ENCODE measurements at regions not wholly inside any gene's neighbourhood (a gene's known extent, or its start where the extent isn't known, plus 50 kb on each side); places are given as distances from the start of the nearest gene placed in this dataset.
A peak's percentile ranks its signal among the peaks of the same experiment; 100 is the strongest.
"Not testable (repeated sequence)": the region's sequence is repeated elsewhere in the genome, so short reads cannot be mapped to it uniquely, and the experiment has no call there.

DNA sequence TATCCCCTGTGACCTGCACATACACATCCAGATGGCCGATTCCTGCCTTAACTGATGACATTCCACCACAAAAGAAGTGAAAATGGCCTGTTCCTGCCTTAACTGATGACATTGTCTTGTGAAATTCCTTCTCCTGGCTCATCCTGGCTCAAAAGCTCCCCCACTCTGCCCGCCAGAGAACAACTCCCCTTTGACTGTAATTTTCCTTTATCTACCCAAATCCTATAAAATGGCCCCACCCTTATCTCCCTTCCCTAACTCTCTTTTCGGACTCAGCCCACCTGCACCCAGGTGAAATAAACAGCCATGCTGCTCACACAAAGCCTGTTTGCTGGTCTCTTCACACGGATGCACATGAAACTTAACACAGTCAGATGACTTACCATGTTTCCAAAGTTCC lies 403.8 kb downstream of the TBC1D32 start:
- DNase-seq (ENCODE audit: low read depth in 2 of 2) = not testable (repeated sequence)

- no peak for DNase-seq (ENCODE audit: low read depth in 2 of 2)
Observed at GRCh38 chr6:120924214-120924613, 410.1 kb downstream of the TBC1D32 start.

GRCh38 chr6:120918137-120918536 lies 416.1 kb downstream of the TBC1D32 start:
- no peak for DNase-seq (ENCODE audit: low read depth in 2 of 2)

DNA sequence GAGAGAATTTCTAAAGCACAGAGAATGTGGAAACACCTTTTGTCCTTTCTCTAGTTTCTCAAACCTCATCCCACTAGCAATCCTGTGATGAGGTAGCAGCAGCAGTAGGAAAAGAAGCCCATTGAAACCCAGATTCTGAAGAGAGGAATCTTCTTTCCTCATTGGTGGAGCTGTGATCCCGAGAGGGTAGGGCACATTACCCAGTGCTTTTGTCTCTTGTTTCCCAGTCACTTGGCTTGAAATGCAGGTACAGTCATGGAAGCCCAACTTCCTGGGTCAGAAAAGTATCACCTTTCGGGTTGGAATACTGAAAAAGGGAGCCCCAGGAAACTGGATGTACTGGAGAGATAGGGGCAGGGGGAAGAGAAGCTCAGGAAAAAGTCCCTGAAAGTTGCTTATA lies 417.4 kb downstream of the TBC1D32 start:
- DNase-seq (ENCODE audit: low read depth in 2 of 2) = no peak

- DNase-seq (ENCODE audit: low read depth in 2 of 2) = no peak
Observed at GRCh38 chr6:120913486-120913885, 420.8 kb downstream of the TBC1D32 start.

GRCh38 chr6:120908767-120909166 lies 425.5 kb downstream of the TBC1D32 start:
- no peak for DNase-seq (ENCODE audit: low read depth in 2 of 2)

DNA sequence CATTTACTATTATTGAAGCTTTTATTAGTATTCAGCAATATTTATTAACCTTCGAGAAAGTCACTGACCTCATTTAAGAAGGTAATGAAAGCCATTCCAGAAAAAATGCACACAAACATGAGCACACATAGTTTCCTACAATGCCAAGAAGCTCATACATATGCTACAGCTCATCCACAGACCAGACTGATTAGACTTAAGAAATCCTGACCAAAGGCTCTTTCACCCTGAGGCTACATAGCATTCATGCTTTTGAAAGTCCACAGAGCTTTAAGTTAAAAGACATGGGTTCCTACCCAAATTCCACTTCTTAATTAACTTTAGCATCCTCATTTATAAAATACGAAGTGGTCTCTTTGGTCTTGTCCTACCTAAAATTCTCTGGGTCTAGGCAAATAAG lies 430.4 kb downstream of the TBC1D32 start:
- DNase-seq (ENCODE audit: low read depth in 2 of 2) = no peak

DNA sequence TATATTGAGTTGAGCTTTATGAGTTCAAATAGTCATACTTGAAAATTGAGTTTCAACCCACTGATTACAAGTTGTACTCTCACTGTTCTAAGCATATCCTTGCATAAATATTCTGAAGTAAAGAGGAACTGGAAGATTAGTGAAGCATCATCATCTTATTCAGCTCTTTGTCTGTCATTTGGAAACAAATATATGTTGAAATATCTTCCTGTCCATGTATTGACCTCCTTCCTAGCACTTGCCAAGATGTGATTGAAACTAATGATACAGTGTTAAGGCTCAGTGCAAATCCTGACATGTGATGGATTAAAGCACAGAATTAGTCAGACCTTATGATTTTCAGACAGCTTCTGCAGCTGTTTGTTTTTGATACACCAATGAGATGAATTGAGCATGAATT lies 434.3 kb downstream of the TBC1D32 start:
- no peak for DNase-seq (ENCODE audit: low read depth in 2 of 2)

GRCh38 chr6:120894077-120894476 lies 440.2 kb downstream of the TBC1D32 start:
- DNase-seq (ENCODE audit: low read depth in 2 of 2) = no peak

DNA sequence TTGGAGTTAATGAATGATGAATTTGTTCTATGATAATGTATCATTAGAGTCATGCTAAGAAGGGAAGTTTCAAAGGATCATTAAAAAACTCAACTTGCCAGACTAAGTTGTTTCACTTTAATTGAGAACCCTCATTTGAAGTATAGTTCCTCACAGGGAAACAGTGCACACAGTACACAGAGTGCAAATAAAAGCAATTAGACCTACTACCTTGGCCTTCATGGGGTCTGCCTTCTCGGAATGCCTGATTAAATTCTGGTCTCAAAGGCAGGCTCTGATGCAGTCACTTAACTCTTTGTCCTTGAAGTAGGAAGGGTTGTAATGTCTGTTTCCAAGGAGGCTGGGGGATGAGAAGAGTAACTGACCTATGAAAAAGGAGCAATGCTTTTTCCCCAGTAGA lies 457.3 kb downstream of the TBC1D32 start:
- no peak for DNase-seq (ENCODE audit: low read depth in 2 of 2)

DNA sequence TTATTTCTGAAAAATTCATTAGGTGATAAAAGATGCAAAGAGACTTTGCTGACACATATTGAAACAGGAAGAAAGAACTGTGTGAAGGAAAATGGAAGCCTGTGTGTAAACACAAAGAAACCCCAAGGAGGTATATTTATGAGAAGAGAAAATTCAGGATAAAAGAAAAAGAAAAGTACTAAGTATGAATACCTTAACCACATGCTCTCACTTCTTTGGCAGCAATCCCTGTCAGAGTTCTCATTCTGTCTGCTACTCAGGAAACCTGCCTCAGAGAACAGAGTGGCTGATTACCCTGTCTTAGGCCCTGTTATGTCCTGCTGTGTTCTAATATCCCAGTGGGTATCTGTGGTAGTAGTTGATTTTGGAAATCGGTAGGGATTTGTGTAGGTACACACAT lies 457.9 kb downstream of the TBC1D32 start:
- DNase-seq (ENCODE audit: low read depth in 2 of 2) = no peak

DNA sequence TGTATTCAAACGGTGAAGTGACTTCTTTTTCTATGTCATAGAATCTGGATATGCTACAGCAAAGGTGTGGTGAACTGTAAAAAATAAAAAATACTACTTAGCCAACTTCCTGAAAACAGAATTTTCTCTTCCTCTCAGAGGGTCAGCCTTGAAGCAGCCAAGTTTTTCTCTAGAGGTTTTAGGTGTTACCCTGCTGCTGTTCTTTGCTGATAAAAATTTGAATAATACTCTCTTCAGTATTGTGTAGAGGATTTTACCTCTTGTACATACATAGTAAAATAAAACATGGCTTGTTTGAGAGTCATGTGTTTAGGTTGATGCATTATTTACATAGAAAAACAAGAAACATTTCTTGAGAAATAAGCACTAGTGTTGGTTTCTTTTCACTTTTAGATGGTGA lies 458.4 kb downstream of the TBC1D32 start:
- no peak for DNase-seq (ENCODE audit: low read depth in 2 of 2)

DNA sequence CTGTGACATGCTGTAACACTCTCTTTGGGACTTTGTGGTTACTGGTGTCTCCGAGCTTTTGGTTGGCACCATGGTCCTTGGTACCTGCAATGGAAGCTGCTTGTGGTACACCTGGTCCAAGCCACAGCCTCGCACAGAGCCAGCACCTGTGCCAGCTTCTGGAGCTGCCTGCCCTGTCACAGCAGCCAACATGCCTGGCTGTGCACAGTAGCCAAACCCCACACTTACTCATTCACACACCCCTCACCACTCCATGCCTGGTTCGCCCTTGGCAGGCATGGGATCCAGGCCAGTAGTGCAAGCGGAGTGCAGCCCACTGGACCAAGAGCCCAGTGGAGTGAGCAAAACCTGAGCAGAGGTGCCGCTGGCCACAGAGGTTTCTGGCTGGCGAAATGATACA lies 459.9 kb downstream of the TBC1D32 start:
- no peak for DNase-seq (ENCODE audit: low read depth in 2 of 2)

DNA sequence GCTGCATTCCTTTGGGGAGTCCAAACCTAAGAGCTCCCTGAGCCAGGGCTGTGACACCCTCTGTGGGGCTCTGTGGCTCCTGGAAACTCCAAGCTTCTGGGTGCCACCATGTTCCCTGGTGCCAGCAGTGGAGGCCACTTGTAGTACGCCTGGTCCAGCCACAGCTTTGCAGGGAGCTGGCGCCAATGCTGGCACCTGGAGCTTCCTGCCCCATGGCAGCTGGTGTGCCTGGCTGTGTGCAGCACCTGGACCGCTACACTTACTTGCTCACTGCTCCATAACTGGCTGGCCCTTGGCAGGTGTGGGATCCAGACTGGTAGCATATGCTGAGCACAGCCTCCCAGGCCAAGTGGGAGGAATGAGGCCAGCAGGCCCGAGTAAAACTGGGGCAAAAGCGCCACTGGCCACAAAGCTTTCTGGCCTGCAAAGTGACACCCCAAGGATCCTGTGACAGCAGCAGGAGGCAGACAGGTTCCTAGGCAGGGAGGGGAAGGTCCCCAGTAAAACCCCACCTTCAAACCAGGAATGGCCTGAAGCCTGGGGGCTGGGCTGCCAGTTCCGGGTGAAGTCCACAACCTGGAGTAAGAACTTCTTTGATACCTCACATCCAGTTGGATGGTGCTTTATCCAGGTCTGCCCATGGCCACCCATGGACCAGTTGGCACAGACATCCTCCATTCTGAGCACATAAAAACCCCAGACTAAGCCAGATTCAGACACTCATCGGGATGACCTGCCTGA lies 461.0 kb downstream of the TBC1D32 start:
- no peak for DNase-seq (ENCODE audit: low read depth in 2 of 2)

- DNase-seq (ENCODE audit: low read depth in 2 of 2) = no peak
Observed at GRCh38 chr6:120872262-120872578, 462.1 kb downstream of the TBC1D32 start.

GRCh38 chr6:120871416-120872261 lies 462.6 kb downstream of the TBC1D32 start:
- DNase-seq (ENCODE audit: low read depth in 2 of 2) = no peak

GRCh38 chr6:120869397-120869796 lies 464.9 kb downstream of the TBC1D32 start:
- DNase-seq (ENCODE audit: low read depth in 2 of 2) = no peak

DNA sequence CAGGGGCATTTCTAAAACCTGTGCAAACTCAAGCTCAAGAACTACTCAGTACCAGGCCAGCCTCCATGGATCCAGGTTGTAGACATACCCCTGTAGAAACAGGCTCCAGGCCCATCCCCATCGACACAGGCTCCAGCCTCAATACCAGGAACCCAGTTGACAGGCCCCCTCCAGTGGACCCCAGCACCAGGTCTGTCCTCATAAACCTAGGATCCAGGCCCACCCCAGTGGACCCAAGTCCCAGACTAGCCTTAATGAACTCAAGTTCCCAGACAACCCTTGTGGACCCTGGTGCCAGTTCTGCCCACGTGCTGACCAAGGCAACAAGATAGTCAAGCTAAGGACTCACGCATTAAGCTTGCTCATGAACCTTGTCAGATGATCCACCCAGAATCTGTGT lies 476.9 kb downstream of the TBC1D32 start:
- DNase-seq (ENCODE audit: low read depth in 2 of 2) = no peak

GRCh38 chr6:120854583-120854982 lies 479.7 kb downstream of the TBC1D32 start:
- DNase-seq (ENCODE audit: low read depth in 2 of 2) = no peak

DNA sequence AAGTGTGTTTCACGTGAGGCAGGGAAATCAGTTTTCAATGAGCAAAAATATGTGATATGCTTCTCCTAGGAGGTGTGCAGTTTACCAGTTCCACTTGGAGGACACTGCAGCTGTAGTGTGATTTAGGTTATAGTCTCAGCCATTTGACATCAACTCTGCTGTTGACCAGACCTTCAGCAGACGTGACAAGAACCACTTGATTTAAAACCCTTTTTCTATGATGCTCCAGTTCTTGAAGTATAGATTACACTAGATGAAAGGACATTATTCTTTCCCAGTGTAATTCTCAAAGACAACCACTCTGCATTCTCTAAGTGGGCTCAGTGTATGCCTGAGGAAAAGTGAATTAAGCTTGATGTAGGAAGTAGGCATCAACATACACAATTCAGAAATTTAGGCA lies 480.8 kb downstream of the TBC1D32 start:
- DNase-seq (ENCODE audit: low read depth in 2 of 2) = no peak

DNA sequence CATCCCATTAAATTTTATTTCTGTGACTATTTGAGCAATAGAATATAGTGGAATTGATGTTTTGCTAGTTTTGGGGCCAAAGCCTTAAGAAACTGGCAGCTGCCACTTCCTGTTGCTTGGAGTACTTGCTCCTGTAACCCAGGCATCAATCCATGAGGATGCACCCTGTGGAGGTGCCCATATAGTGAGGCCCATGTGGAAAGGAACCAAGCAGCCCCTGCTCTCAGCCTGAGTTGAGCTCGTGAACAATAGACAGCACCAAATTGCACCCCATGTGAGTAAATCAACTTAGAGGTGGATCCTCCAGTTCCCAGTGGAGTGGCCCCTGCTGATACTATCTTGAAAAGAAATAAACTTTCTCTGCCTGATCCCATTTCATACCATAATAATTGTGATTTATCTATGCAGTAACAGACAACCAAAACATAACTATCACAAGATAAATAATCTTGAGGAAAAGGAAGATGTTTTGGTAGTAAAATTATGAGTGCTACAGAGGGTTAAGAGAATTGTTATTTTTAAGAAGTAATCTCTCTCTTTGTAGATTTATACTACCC lies 481.9 kb downstream of the TBC1D32 start:
- no peak for DNase-seq (ENCODE audit: low read depth in 2 of 2)

DNA sequence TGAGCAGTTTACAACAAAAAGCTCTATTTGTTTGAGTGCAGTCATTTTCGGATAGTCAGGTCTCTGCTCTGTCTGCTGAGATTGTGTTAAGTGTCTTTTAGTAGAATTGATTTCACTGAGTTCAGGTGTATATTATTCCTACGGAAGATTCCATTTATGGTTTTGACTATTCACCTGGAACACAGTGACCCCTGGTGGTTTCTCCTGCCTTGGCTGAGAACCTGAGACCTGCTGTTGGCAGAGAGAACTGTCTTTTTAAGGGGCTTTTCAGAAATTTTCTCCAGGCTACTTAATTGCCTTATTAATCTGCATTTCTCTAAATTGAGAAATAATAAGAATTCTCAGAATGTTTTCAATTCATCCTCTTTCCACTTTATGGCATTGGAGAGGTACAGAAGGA lies 508.0 kb downstream of the TBC1D32 start:
- DNase-seq (ENCODE audit: low read depth in 2 of 2) = peak in 1 of 2 donors; percentile 9

GRCh38 chr6:120816794-120817193 lies 517.5 kb downstream of the TBC1D32 start:
- DNase-seq (ENCODE audit: low read depth in 2 of 2) = no peak
